Lower leg skin (tissue), 4 donors: ENCODE measurements at regions not wholly inside any gene's neighbourhood (a gene's known extent, or its start where the extent isn't known, plus 50 kb on each side); places are given as distances from the start of the nearest gene placed in this dataset.

ENCODE experiments used
- DNase-seq, 2 donors: peaks; one replicate each; pipeline ENCODE4 v3.0.0-alpha.2; 2019; ENCODE audit warnings: low spot score in 2 of 2
- H3K4me3 ChIP-seq: fragments of 200-600 bp; sonication (generic); 2 replicates; pipeline ENCODE4 v1.5.1; 2017; ENCODE audit warnings: mild to moderate bottlenecking, low read depth; ENCODE audit not compliant: poor library complexity, severe bottlenecking
- CTCF ChIP-seq, 3 donors: fragments of 450-650 bp; IDR thresholded peaks; one replicate each; pipeline ENCODE4 v1.5.1; 2016; ENCODE audit warnings: antibody characterized with exemption in 3 of 3, mild to moderate bottlenecking in 3 of 3, moderate library complexity in 2 of 3
- POLR2A ChIP-seq, 2 donors: fragments of 450-650 bp; IDR thresholded peaks; one replicate each; pipeline ENCODE4 v1.6.1; 2016 to 2017; ENCODE audit warnings: antibody characterized with exemption in 2 of 2, mild to moderate bottlenecking in 1 of 2, moderate library complexity in 1 of 2
- WGBS, 2 donors: methylation state at CpG; one replicate each; pipeline ENCODE4 v1.1.5; 2018; 5-methylcytosine and 5-hydroxymethylcytosine counted together
- intact Hi-C: fragments of 100-400 bp; cut with DNase I; formaldehyde crosslinking; loops from one replicate; pipeline ENCODE4 v1.15.0; 2023; ENCODE audit warnings: low total_unique reads

DNA sequence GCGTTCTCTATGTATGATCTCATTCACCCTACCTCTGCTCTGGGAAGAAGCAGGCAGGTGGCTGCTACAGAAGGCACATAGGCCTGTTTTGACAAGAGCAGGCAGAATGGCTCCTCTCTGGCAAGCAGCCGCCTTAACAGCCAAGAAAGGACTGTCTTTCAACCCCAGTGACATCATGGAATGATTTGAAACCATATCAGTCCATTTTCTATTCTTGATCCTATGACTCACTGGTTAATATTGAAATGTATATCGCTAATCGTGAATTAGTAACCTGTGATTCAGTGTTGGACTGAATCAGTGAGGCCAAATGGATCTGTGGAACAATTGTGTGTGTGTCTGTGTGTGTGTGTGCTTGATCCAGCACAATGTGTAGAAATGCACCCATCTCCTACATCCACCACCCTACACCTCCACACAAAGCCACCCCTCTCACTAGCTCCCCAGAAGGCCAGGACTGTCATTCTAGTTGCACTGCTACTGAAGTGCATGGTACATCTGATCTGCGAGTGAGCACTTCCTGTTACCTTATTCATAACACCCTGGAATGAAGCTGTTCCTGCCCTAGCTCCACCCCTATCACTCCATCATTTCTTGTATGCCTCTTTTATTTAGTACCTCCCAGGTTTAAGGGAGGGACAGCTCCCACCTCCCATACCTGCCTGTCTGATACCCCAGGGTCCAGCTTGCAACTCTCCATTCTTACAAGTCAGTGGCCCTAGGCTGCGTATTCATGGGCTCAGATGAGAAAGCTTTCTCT is 460.0 kb downstream of the FOXO1 start:
- no peak for TF ChIP-seq POLR2A (IDR thresholded peaks at IDR 0.05)
- no peak for TF ChIP-seq CTCF (IDR thresholded peaks at IDR 0.05)
- DNase-seq, result peak in 1 of 2 donors; percentile 50
- no peak overlapping the region for H3K4me3 ChIP-seq
- intact Hi-C loops, result no loop called here
- 51 to 58% methylated on average over 6 of the region's 6 CpGs for WGBS, 2 donors

GRCh38 chr13:40207001-40207478 is 459.4 kb downstream of the FOXO1 start:
- intact Hi-C loops, result no loop called here
- H3K4me3 ChIP-seq, result no peak overlapping the region
- 71 to 83% methylated on average over 6 of the region's 6 CpGs for WGBS, 2 donors
- DNase-seq, result no peak
- TF ChIP-seq CTCF (IDR thresholded peaks at IDR 0.05), result no peak
- no peak for TF ChIP-seq POLR2A (IDR thresholded peaks at IDR 0.05)

DNA sequence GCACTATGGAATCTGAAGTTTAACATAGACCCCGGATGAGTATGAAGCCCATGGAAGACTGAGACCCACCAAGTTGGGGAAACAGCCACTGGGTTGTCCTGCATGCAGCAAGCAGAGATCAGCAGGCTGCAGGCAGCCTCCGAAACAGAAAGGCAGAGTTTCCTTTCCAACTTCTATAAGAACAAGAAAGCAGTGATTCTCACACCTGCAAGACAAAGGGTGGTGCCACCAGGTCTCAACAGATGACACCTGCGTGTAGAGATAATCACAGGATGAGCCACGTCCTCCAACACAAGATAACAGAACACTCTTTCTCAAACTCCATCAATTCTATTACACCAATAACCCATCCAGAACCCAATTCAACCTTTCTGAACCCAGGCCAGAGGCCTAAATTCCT is 457.9 kb downstream of the FOXO1 start:
- intact Hi-C loops, result no loop called here
- 87 to 90% methylated on average over 4 of the region's 4 CpGs for WGBS, 2 donors
- DNase-seq, result no peak
- TF ChIP-seq POLR2A (IDR thresholded peaks at IDR 0.05) (no peak), CTCF (IDR thresholded peaks at IDR 0.05) (no peak)
- H3K4me3 ChIP-seq, result no peak overlapping the region

DNA sequence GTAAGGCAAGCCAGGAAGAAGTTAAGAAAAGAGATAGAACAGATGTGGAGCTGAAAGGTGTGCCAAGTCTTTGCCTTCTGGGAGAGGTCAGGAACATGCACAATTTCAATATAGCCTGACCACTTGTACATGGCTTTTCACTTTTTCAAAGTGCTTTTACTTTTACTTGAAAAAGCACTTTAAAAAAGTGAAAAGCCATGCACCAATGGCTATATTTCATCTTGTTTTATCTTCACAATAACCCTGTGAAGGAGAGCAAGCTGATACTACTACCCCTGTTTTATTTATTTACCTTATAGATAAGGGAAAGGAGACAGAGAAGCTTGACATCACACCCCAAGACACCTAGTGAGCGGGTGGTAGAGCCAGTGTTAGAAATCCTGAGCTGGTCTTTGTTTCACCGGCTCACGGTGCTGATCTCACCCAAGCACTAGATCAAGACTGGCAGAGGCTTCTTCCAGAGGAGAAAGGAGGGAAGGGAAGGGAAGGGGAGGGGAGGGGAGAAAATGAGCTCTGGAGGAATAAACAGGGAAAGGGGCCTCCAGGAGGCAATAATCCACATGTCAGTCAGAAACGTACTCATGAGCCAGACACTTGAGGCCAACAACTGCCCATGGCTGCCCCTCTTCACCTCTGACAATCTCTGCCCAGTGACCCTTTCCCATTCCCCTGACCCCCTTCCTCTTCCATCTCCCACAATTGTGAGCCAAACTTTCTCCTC is 455.4 kb downstream of the FOXO1 start:
- DNase-seq, result no peak
- TF ChIP-seq POLR2A (IDR thresholded peaks at IDR 0.05), result no peak
- no peak for TF ChIP-seq CTCF (IDR thresholded peaks at IDR 0.05)
- intact Hi-C loops, result no loop called here
- WGBS, 2 donors, result 70 to 91% methylated on average over 4 of the region's 4 CpGs
- H3K4me3 ChIP-seq, result no peak overlapping the region

DNA sequence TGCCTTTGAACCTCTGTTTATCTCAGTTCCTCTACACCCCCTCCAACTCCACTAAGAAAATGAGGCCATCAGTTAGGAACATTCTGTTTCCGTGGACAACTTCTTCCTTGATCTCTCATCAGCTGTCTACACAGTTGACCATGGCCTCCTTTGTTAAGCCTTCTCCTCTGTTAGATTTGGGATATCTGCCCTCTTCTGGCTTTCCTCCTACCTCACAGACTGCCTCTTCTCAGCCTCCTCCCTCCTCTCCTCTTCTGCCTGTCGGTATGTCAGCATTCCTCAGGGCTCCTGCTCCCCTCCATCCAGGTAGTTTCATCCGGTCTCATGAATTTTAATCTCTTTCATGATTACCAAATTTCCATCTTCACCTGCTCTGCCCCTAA is 454.9 kb downstream of the FOXO1 start:
- intact Hi-C loops, result no loop called here
- TF ChIP-seq POLR2A (IDR thresholded peaks at IDR 0.05) (no peak), CTCF (IDR thresholded peaks at IDR 0.05) (no peak)
- DNase-seq, result no peak
- WGBS, 2 donors, result 72 to 83% methylated on average over 3 of the region's 3 CpGs
- H3K4me3 ChIP-seq, result no peak overlapping the region
